GM12878 (cell line): ENCODE measurements at regions not wholly inside any gene's neighbourhood (a gene's known extent, or its start where the extent isn't known, plus 50 kb on each side); places are given as distances from the start of the nearest gene placed in this dataset.

Experiments used
- ATAC-seq: fragments of 200-7000 bp; cut with Tn5 transposase; 3 replicates; pipeline ENCODE4 v1.9.1; 2020; ENCODE audit warnings: mild to moderate bottlenecking, moderate library complexity
- BruUV-seq: library from RNA; stranded (reverse); fragments of 400-500 nt; replicated peaks from 2 replicates; lab custom pipeline; 2021; lab: Mats Ljungman, UMichigan
- CTCF ChIA-PET: fragments of 300-600 bp; sonication (Branson Sonifier 250); formaldehyde crosslinking; extraction: SDS; loops from one replicate; lab custom pipeline; 2021; ENCODE audit warnings: inconsistent platforms; lab: Yijun Ruan, JAX
- POLR2A ChIA-PET: fragments of 350-600 bp; formaldehyde crosslinking; extraction: SDS; loops from one replicate; lab custom pipeline; 2021; ENCODE audit warnings: inconsistent platforms; lab: Charles Lee
- RAD21 ChIA-PET: fragments of 300-600 bp; sonication (Branson Sonifier 250); formaldehyde crosslinking; loops from one replicate; lab custom pipeline; 2023; ENCODE audit warnings: antibody characterized with exemption; ENCODE audit not compliant: unreplicated experiment; lab: Charles Lee
- SMC1A ChIA-PET: fragments of 300-600 bp; sonication (Branson Sonifier 250); formaldehyde crosslinking; loops from one replicate; lab custom pipeline; 2023; ENCODE audit not compliant: unreplicated experiment, uncharacterized antibody; lab: Charles Lee
- DNase-seq: peaks from one replicate; pipeline ENCODE4 v3.0.0-alpha.2; 2011; ENCODE audit warnings: low read depth, low spot score
- FAIRE-seq: peaks from 3 replicates; lab custom pipeline; 2011; peaks lifted over from hg19 to GRCh38; lab: Jason Lieb, UNC
- H2AFZ ChIP-seq: 2 replicates; pipeline ENCODE4 v1.6.0; 2011; ENCODE audit warnings: low read depth, low read length, control low read depth; ENCODE audit not compliant: control insufficient read depth
- H3K27ac ChIP-seq: 2 replicates; pipeline ENCODE4 v1.5.1; 2011; ENCODE audit warnings: control low read depth; ENCODE audit not compliant: control insufficient read depth, insufficient read depth
- H3K27me3 ChIP-seq, 2 experiments: replicated peaks in 1 of 2; 2 replicates each; pipeline versions ENCODE4 v1.6.0 to v1.6.1; 2011; ENCODE audit warnings: low read length in 1 of 2; ENCODE audit not compliant: control insufficient read depth in 2 of 2, insufficient read depth in 2 of 2
- H3K36me3 ChIP-seq, 2 experiments: 2 replicates each; pipeline ENCODE4 v1.5.1; 2011; ENCODE audit warnings: low read length in 1 of 2; ENCODE audit not compliant: control insufficient read depth in 2 of 2, insufficient read depth in 2 of 2
- H3K4me1 ChIP-seq: 2 replicates; pipeline ENCODE4 v1.6.1; 2011; ENCODE audit warnings: mild to moderate bottlenecking, low read length, moderate library complexity, mixed read lengths; ENCODE audit not compliant: control insufficient read depth, insufficient read depth
- H3K4me2 ChIP-seq: 2 replicates; pipeline ENCODE4 v1.6.0; 2011; ENCODE audit warnings: control low read depth; ENCODE audit not compliant: control insufficient read depth, insufficient read depth
- H3K4me3 ChIP-seq: fragments of 200-600 bp; sonication (generic); 2 replicates; pipeline ENCODE4 v1.5.1; 2016
- H3K79me2 ChIP-seq: 2 replicates; pipeline ENCODE4 v1.6.0; 2011; ENCODE audit warnings: low read length; ENCODE audit not compliant: control insufficient read depth, insufficient read depth
- H3K9ac ChIP-seq: 2 replicates; pipeline ENCODE4 v1.8.0; 2011; ENCODE audit warnings: low read length, control low read depth, mixed read lengths; ENCODE audit not compliant: control insufficient read depth, insufficient read depth
- H3K9me3 ChIP-seq: replicated peaks from 3 replicates; pipeline ENCODE4 v1.5.1; 2011; ENCODE audit warnings: mild to moderate bottlenecking, low read length; ENCODE audit not compliant: control insufficient read depth, insufficient read depth
- H4K20me1 ChIP-seq: 2 replicates; pipeline ENCODE4 v1.6.0; 2011; ENCODE audit not compliant: control insufficient read depth, insufficient read depth
- CBX5 ChIP-seq: sonication (generic); IDR thresholded peaks from 2 replicates; pipeline ENCODE4 v1.6.1; 2016; ENCODE audit warnings: low read depth, moderate library complexity, mild to moderate bottlenecking, inconsistent platforms
- CHD4 ChIP-seq: fragments of 200-600 bp; sonication (generic); IDR thresholded peaks from 2 replicates; pipeline ENCODE4 v1.6.1; 2016; ENCODE audit warnings: mild to moderate bottlenecking
- ETV6 ChIP-seq, 2 experiments: fragments of 450-650 bp in 1 of 2; IDR thresholded peaks in 1 of 2; conservative IDR thresholded peaks in 1 of 2; 2 replicates each; pipeline ENCODE4 v1.6.1; 2014; ENCODE audit warnings: antibody characterized with exemption in 1 of 2, borderline replicate concordance in 1 of 2, low read depth in 1 of 2, mild to moderate bottlenecking in 1 of 2, moderate library complexity in 1 of 2
- EZH2 ChIP-seq: IDR thresholded peaks from 2 replicates; pipeline ENCODE4 v1.6.1; 2012; ENCODE audit warnings: low read depth, mild to moderate bottlenecking, control low read depth, inconsistent platforms, low read length, borderline replicate concordance; ENCODE audit not compliant: control insufficient read depth
- GABPA ChIP-seq: IDR thresholded peaks from 2 replicates; pipeline ENCODE4 v1.6.1; 2014; ENCODE audit warnings: antibody characterized with exemption, low read depth, mild to moderate bottlenecking, inconsistent platforms
- NR2F1 ChIP-seq: fragments of 450-650 bp; conservative IDR thresholded peaks from 2 replicates; pipeline ENCODE4 v1.6.1; 2017; ENCODE audit warnings: mild to moderate bottlenecking
- SREBF2 ChIP-seq: IDR thresholded peaks from 2 replicates; pipeline ENCODE4 v1.6.1; 2012; ENCODE audit warnings: mild to moderate bottlenecking, low read length
- STAT1 ChIP-seq: fragments of 450-650 bp; conservative IDR thresholded peaks from 2 replicates; pipeline ENCODE4 v1.6.1; 2014; ENCODE audit warnings: antibody characterized with exemption, mild to moderate bottlenecking
- TARDBP ChIP-seq: IDR thresholded peaks from 2 replicates; pipeline ENCODE4 v1.6.1; 2016; ENCODE audit warnings: borderline replicate concordance
- WGBS: methylation state at CpG from one replicate; pipeline ENCODE4 v1.1.6; 2016; ENCODE audit warnings: low lambda C conversion rate; ENCODE audit not compliant: insufficient replicate concordance, insufficient coverage; ENCODE audit errors: missing lambda C conversion rate; 5-methylcytosine and 5-hydroxymethylcytosine counted together
- in situ Hi-C: fragments of 300-500 bp; cut with MboI; formaldehyde crosslinking; loops from 9 replicates; pipeline ENCODE4 v1.14.3; 2018; ENCODE audit warnings: mixed read lengths
- intact Hi-C: fragments of 100-400 bp; cut with micrococcal nuclease; formaldehyde crosslinking; loops from one replicate; pipeline ENCODE4 v1.14.2; 2022; ENCODE audit not compliant: unreplicated experiment

DNA sequence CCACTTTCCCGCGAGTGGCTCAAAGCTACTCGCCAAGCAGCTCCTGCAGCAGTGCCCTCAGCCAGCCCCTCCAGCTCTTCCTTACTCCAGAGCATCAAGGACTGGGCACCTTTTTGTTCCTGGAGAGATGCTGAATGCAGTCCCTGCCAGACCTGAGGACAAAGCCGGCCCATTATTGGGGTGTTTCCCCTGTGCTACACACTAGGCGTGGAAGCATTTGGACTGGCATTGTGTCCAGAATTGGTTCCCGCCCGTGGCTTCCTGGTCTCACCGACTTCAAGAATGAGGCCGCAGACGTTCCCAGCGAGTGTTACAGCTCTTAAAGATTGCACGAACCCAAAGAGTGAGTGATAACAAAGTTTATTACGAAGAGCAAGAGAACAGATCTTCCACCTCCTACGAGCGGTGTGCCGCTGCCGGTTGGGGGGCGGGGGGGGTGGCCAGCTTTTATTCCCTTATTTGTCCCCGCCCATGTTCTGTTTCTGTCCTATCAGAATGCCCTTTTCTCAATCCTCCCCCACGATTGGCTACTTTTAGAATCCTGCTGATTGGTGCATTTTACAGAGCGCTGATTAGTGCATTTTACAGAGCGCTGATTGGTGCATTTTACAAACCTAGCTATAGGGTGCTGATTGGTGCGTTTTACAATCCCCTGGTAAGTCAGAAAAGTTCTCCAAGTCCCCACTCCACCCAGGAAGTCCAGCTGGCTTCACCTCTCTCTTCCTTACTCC, 62.4 kb downstream of the NSMCE3 start:
- H3K27me3 ChIP-seq = no peaks in the 10 kb centered on the region
- WGBS = 57% methylated on average over 23 of the region's 23 CpGs
- POLR2A ChIA-PET = no interaction called here
- H3K9ac ChIP-seq = no peak overlapping the region
- in situ Hi-C loops = no loop called here
- no peaks in the 10 kb centered on the region for H3K4me1 ChIP-seq
- no peak overlapping the region for H3K4me2 ChIP-seq
- H3K27ac ChIP-seq = no peak overlapping the region
- H3K79me2 ChIP-seq = no peaks in the 10 kb centered on the region
- FAIRE-seq (no peak), ATAC-seq (no peak)
- SMC1A ChIA-PET = no interaction called here
- H4K20me1 ChIP-seq = no peaks in the 10 kb centered on the region; the same call in 1 of the 2 replicates
- CTCF ChIA-PET = no interaction called here
- H3K36me3 ChIP-seq = no peaks in the 10 kb centered on the region
- BruUV-seq = no TSS peak
- H3K9me3 ChIP-seq = no peaks in the 10 kb centered on the region
- intact Hi-C loops = no loop called here
- H2AFZ ChIP-seq = no peak overlapping the region
- H3K4me3 ChIP-seq = no peak overlapping the region
- TF ChIP-seq NR2F1 = no peak
- TF ChIP-seq ETV6 (conservative IDR thresholded peaks at IDR 0.05 in 1 of 2, IDR thresholded peaks at IDR 0.05 in 1 of 2; ENCODE audit: borderline replicate concordance in 1 of 2, low read depth in 1 of 2) = no peak
- TF ChIP-seq GABPA = no peak
- no peak for TF ChIP-seq CHD4
- no peak for TF ChIP-seq SREBF2
- TF ChIP-seq STAT1 = no peak
- no peak for TF ChIP-seq EZH2
- no peak for TF ChIP-seq CBX5
- TF ChIP-seq TARDBP = no peak
- TF ChIP-seq, all 136 proteins: peak for 0
- RAD21 ChIA-PET = no interaction called here
- no peak for DNase-seq
